ENCODE measurements at regions not wholly inside any gene's neighbourhood (a gene's known extent, or its start where the extent isn't known, plus 50 kb on each side); places are given as distances from the start of the nearest gene placed in this dataset.
A peak's percentile ranks its signal among the peaks of the same experiment; 100 is the strongest.

DNA sequence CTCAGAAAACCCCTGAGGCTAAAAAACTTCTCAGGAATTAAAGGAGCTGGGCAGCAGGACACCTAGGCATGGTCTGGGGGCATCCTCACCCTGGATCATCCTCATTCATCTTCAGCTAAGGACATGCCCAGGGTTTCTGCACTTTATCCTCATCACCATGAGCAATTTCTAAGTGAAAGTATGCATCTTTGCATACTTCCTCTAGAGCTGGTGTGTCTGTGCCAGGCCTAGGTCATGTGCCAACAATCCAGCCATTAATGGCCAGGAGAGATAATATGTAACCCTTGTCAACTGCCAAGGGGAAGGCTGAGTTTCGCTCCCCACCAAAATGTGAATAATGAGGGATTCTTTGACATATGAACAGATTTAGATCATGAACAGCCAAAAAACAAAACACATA lies 160.5 kb downstream of the KITLG start:
- FAIRE-seq (no peak), DNase-seq (ENCODE audit: low read depth) (no peak)
- no peaks in the 10 kb centered on the region for H3K36me3 ChIP-seq (ENCODE audit: control insufficient read depth, insufficient read depth, low read length)
- no peak for TF ChIP-seq CTCF (IDR thresholded peaks at IDR 0.05; ENCODE audit: insufficient read depth, low read length, severe bottlenecking)
- no peak overlapping the region for H3K4me3 ChIP-seq (ENCODE audit: low read depth, low read length)
- H3K27me3 ChIP-seq (ENCODE audit: control insufficient read depth, insufficient read depth, low read length) = no peaks in the 10 kb centered on the region

- no peak for TF ChIP-seq CTCF (IDR thresholded peaks at IDR 0.05; ENCODE audit: insufficient read depth, low read length, severe bottlenecking)
- H3K36me3 ChIP-seq (ENCODE audit: control insufficient read depth, insufficient read depth, low read length) = no peaks in the 10 kb centered on the region
- peak; percentile 96 for DNase-seq (ENCODE audit: low read depth)
- H3K27me3 ChIP-seq (ENCODE audit: control insufficient read depth, insufficient read depth, low read length) = no peaks in the 10 kb centered on the region
- H3K4me3 ChIP-seq (ENCODE audit: low read depth, low read length) = no peak overlapping the region
- FAIRE-seq = no peak
Observed at GRCh38 chr12:88420457-88420856, 159.8 kb downstream of the KITLG start.

- Histone ChIP-seq H3K4me3 (ENCODE audit: low read depth, low read length) (no peak overlapping the region), H3K27me3 (ENCODE audit: control insufficient read depth, insufficient read depth, low read length) (no peaks in the 10 kb centered on the region), H3K36me3 (ENCODE audit: control insufficient read depth, insufficient read depth, low read length) (no peaks in the 10 kb centered on the region)
- FAIRE-seq (no peak), DNase-seq (ENCODE audit: low read depth) (no peak)
- TF ChIP-seq CTCF (IDR thresholded peaks at IDR 0.05; ENCODE audit: insufficient read depth, low read length, severe bottlenecking) = no peak
Observed at GRCh38 chr12:88424791-88425730, 155.2 kb downstream of the KITLG start.

- Histone ChIP-seq H3K36me3 (ENCODE audit: control insufficient read depth, insufficient read depth, low read length) (no peaks in the 10 kb centered on the region), H3K27me3 (ENCODE audit: control insufficient read depth, insufficient read depth, low read length) (no peaks in the 10 kb centered on the region), H3K4me3 (ENCODE audit: low read depth, low read length) (no peak overlapping the region)
- no peak for FAIRE-seq
- DNase-seq (ENCODE audit: low read depth) = no peak
- no peak for TF ChIP-seq CTCF (IDR thresholded peaks at IDR 0.05; ENCODE audit: insufficient read depth, low read length, severe bottlenecking)
Observed at GRCh38 chr12:88428350-88428749, 151.9 kb downstream of the KITLG start.

DNA sequence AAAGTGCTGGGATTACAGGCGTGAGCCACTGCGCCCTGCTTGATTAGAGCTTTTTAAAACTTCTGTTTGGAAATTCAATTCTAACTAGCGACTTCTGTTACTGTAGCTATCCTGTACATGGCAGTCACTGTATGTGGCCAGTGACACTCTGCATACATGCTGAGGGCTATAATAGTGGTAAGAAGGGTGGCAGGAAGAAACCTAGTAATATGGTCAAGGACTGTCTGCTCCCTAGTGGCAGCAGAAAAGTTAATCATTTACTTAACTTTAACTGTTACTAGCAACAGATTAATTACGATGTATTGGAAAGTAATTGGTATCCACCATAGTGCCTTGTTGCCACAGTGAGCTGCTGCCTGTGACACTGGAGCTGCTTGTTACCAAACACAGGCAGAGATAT lies 149.0 kb downstream of the KITLG start:
- TF ChIP-seq CTCF (IDR thresholded peaks at IDR 0.05; ENCODE audit: insufficient read depth, low read length, severe bottlenecking) = no peak
- no peak overlapping the region for H3K4me3 ChIP-seq (ENCODE audit: low read depth, low read length)
- FAIRE-seq = no peak
- DNase-seq (ENCODE audit: low read depth) = no peak
- no peaks in the 10 kb centered on the region for H3K27me3 ChIP-seq (ENCODE audit: control insufficient read depth, insufficient read depth, low read length)
- H3K36me3 ChIP-seq (ENCODE audit: control insufficient read depth, insufficient read depth, low read length) = no peaks in the 10 kb centered on the region

Data from bronchial epithelial cell (primary cell).